ENCODE measurements at regions not wholly inside any gene's neighbourhood (a gene's known extent, or its start where the extent isn't known, plus 50 kb on each side); places are given as distances from the start of the nearest gene placed in this dataset.

GRCh38 chr13:97069050-97069815, 75.0 kb upstream of the OXGR1 start:
- TF ChIP-seq CTCF (IDR thresholded peaks at IDR 0.05; ENCODE audit: insufficient read depth, low read depth, low read length) = no peak
- Histone ChIP-seq H3K4me3 (ENCODE audit: low read depth, low read length) (no peak overlapping the region), H3K27me3 (ENCODE audit: control insufficient read depth, insufficient read depth, low read length) (no peaks in the 10 kb centered on the region), H3K36me3 (ENCODE audit: control insufficient read depth, insufficient read depth, low read length) (no peaks in the 10 kb centered on the region)
- CTCF ChIA-PET = interaction anchor here (1.5 kb wide), 1 partner anchor 275 kb away, joined by 3 read pairs; no protein-coding TSS in a partner anchor
- DNase-seq (ENCODE audit: low read depth) = no peak
- POLR2A ChIA-PET = no interaction called here

GRCh38 chr13:97072297-97072696, 78.0 kb upstream of the OXGR1 start:
- no peaks in the 10 kb centered on the region for H3K36me3 ChIP-seq (ENCODE audit: control insufficient read depth, insufficient read depth, low read length)
- no peak for TF ChIP-seq CTCF (IDR thresholded peaks at IDR 0.05; ENCODE audit: insufficient read depth, low read depth, low read length)
- CTCF ChIA-PET = interaction anchor here (1.1 kb wide), 1 partner anchor 10 kb away, joined by 3 read pairs; no protein-coding TSS in a partner anchor
- POLR2A ChIA-PET = no interaction called here
- DNase-seq (ENCODE audit: low read depth) = no peak
- no peaks in the 10 kb centered on the region for H3K27me3 ChIP-seq (ENCODE audit: control insufficient read depth, insufficient read depth, low read length)
- H3K4me3 ChIP-seq (ENCODE audit: low read depth, low read length) = no peak overlapping the region

GRCh38 chr13:97074618-97075017, 80.3 kb upstream of the OXGR1 start:
- CTCF ChIA-PET = interaction anchor here (1.0 kb wide), 1 partner anchor 15 kb away, joined by 3 read pairs; no protein-coding TSS in a partner anchor
- POLR2A ChIA-PET = no interaction called here
- no peaks in the 10 kb centered on the region for H3K27me3 ChIP-seq (ENCODE audit: control insufficient read depth, insufficient read depth, low read length)
- DNase-seq (ENCODE audit: low read depth) = no peak
- TF ChIP-seq CTCF (IDR thresholded peaks at IDR 0.05; ENCODE audit: insufficient read depth, low read depth, low read length) = no peak
- H3K4me3 ChIP-seq (ENCODE audit: low read depth, low read length) = no peak overlapping the region
- no peaks in the 10 kb centered on the region for H3K36me3 ChIP-seq (ENCODE audit: control insufficient read depth, insufficient read depth, low read length)

- DNase-seq (ENCODE audit: low read depth) = no peak
- POLR2A ChIA-PET = interaction anchor here (0.6 kb wide), 1 partner anchor 137 kb away, joined by 3 read pairs; no protein-coding TSS in a partner anchor
- no peak overlapping the region for H3K4me3 ChIP-seq (ENCODE audit: low read depth, low read length)
Measured at GRCh38 chr13:97076898-97077297, 82.6 kb upstream of the OXGR1 start.

More at GRCh38 chr13:97076898-97077297, 82.6 kb upstream of the OXGR1 start:
- H3K36me3 ChIP-seq (ENCODE audit: control insufficient read depth, insufficient read depth, low read length) = no peaks in the 10 kb centered on the region
- CTCF ChIA-PET = interaction anchor here (1.5 kb wide), 1 partner anchor 32 kb away, joined by 4 read pairs; no protein-coding TSS in a partner anchor
- TF ChIP-seq CTCF (IDR thresholded peaks at IDR 0.05; ENCODE audit: insufficient read depth, low read depth, low read length) = no peak
- no peaks in the 10 kb centered on the region for H3K27me3 ChIP-seq (ENCODE audit: control insufficient read depth, insufficient read depth, low read length)
